Neural cell (in vitro differentiated cells): ENCODE measurements at regions not wholly inside any gene's neighbourhood (a gene's known extent, or its start where the extent isn't known, plus 50 kb on each side); places are given as distances from the start of the nearest gene placed in this dataset.

Experiments
- CTCF ChIP-seq: fragments of 450-650 bp; IDR thresholded peaks from 2 replicates; pipeline ENCODE4 v1.5.1; 2014; ENCODE audit warnings: antibody characterized with exemption, mild to moderate bottlenecking, moderate library complexity; ENCODE audit not compliant: poor library complexity, severe bottlenecking
- EP300 ChIP-seq: fragments of 450-650 bp; conservative IDR thresholded peaks from 2 replicates; pipeline ENCODE4 v1.6.1; 2014; ENCODE audit warnings: antibody characterized with exemption, mild to moderate bottlenecking, moderate library complexity; ENCODE audit not compliant: poor library complexity, severe bottlenecking
- EZH2 ChIP-seq: fragments of 200-600, 300-800 bp; shearing (Covaris generic), sonication (generic); IDR thresholded peaks from 2 replicates; pipeline ENCODE4 v1.6.1; 2014; ENCODE audit warnings: antibody characterized with exemption, low read length, borderline replicate concordance, mild to moderate bottlenecking; ENCODE audit not compliant: insufficient read depth, poor library complexity, severe bottlenecking
- POLR2AphosphoS5 ChIP-seq: IDR thresholded peaks from 2 replicates; pipeline ENCODE4 v1.6.1; 2012
- TAF1 ChIP-seq: IDR thresholded peaks from 2 replicates; pipeline ENCODE4 v1.6.1; 2012; ENCODE audit warnings: low read depth

- TF ChIP-seq CTCF (no peak), POLR2AphosphoS5 (no peak), TAF1 (no peak), EZH2 (no peak), EP300 (no peak)
Measured at GRCh38 chr10:70990681-70991080, 102.3 kb upstream of the PCBD1 start.
